ENCODE measurements at regions not wholly inside any gene's neighbourhood (a gene's known extent, or its start where the extent isn't known, plus 50 kb on each side); places are given as distances from the start of the nearest gene placed in this dataset.

GRCh38 chr18:55841314-55841713 lies 253.3 kb upstream of the TCF4 start:
- Mint-ChIP-seq H3K4me3 (no peak overlapping the region), H3K36me3 (peaks cover 3% of the 10 kb centered on the region), H3K4me1 (peaks cover 13% of the 10 kb centered on the region), H3K27ac (no peak overlapping the region), H3K27me3 (ENCODE audit: low read depth) (no peaks in the 10 kb centered on the region), H3K9me3 (peaks cover 25% of the 10 kb centered on the region)
- no peak for DNase-seq (ENCODE audit: low spot score in 2 of 2, unreplicated experiment in 2 of 2)
- TF ChIP-seq, protein P1, sequence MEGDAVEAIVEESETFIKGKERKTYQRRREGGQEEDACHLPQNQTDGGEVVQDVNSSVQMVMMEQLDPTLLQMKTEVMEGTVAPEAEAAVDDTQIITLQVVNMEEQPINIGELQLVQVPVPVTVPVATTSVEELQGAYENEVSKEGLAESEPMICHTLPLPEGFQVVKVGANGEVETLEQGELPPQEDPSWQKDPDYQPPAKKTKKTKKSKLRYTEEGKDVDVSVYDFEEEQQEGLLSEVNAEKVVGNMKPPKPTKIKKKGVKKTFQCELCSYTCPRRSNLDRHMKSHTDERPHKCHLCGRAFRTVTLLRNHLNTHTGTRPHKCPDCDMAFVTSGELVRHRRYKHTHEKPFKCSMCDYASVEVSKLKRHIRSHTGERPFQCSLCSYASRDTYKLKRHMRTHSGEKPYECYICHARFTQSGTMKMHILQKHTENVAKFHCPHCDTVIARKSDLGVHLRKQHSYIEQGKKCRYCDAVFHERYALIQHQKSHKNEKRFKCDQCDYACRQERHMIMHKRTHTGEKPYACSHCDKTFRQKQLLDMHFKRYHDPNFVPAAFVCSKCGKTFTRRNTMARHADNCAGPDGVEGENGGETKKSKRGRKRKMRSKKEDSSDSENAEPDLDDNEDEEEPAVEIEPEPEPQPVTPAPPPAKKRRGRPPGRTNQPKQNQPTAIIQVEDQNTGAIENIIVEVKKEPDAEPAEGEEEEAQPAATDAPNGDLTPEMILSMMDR (IDR thresholded peaks at IDR 0.05; ENCODE audit: unreplicated experiment) = no peak

DNA sequence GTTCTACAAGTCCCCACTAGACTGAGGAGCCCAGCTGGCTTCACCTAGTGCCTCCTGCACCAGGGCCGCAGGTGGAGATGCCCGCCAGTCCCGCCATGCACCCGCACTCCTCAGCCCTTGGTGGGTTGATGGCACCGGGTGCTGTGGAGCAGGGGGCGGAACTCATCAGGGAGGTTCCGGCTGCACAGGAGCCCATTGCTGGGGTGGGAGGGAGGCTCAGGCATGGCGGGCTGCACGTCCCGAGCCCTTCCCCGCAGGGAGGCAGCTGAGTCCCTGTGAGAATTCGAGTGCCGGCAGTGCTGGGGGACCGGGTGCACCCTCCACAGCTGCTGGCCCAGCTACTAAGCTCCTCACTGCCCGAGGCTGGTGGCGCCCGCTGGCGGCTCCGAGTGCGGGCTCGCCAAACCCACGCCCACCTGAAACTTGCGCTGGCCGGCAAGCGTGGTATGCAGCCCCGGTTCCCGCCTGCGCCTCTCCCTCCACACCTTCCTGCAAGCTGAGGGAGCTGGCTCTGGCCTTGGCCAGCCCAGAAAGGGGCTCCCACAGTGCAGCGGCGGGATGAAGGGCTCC lies 252.7 kb upstream of the TCF4 start:
- Mint-ChIP-seq H3K27me3 (ENCODE audit: low read depth) (no peaks in the 10 kb centered on the region), H3K36me3 (peaks cover 3% of the 10 kb centered on the region), H3K4me1 (peaks cover 13% of the 10 kb centered on the region), H3K9me3 (peaks cover 21% of the 10 kb centered on the region), H3K4me3 (no peak overlapping the region), H3K27ac (no peak overlapping the region)
- TF ChIP-seq, protein P1 (IDR thresholded peaks at IDR 0.05; ENCODE audit: unreplicated experiment) = no peak
- DNase-seq (ENCODE audit: low spot score in 2 of 2, unreplicated experiment in 2 of 2) = no peak

DNA sequence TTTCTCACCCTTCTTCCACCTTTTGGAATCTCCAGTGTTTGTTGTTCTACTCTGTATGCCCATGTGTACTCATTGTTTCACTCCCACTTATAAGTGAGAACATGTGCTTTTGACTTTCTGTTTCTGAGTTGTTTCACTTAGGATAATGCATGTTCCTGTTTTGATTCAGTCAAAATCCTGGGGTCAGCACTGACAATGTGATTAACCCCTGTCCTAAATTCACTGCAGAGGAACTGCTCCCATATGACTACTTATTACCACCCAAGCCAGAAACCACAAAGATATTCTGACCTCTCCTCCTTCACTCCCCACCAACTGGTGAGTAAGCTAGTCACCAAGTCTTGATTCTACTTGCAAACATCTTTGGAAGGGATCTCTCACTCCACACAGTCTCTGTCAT lies 251.4 kb upstream of the TCF4 start:
- H3K4me1 Mint-ChIP-seq = peaks cover 6% of the 10 kb centered on the region
- DNase-seq (ENCODE audit: low spot score in 2 of 2, unreplicated experiment in 2 of 2) = no peak
- peaks cover 3% of the 10 kb centered on the region for H3K36me3 Mint-ChIP-seq
- H3K9me3 Mint-ChIP-seq = peaks cover 24% of the 10 kb centered on the region
- TF ChIP-seq, protein P1 (IDR thresholded peaks at IDR 0.05; ENCODE audit: unreplicated experiment) = no peak
- no peak overlapping the region for H3K27ac Mint-ChIP-seq
- no peaks in the 10 kb centered on the region for H3K27me3 Mint-ChIP-seq (ENCODE audit: low read depth)
- no peak overlapping the region for H3K4me3 Mint-ChIP-seq

GRCh38 chr18:55838841-55839240 lies 250.8 kb upstream of the TCF4 start:
- DNase-seq (ENCODE audit: low spot score in 2 of 2, unreplicated experiment in 2 of 2) = no peak
- Mint-ChIP-seq H3K4me3 (no peak overlapping the region), H3K27me3 (ENCODE audit: low read depth) (no peaks in the 10 kb centered on the region), H3K4me1 (peaks cover 1% of the 10 kb centered on the region), H3K36me3 (peaks cover 3% of the 10 kb centered on the region), H3K9me3 (peaks cover 26% of the 10 kb centered on the region), H3K27ac (no peak overlapping the region)
- TF ChIP-seq, protein P1 (IDR thresholded peaks at IDR 0.05; ENCODE audit: unreplicated experiment) = no peak

GRCh38 chr18:55838319-55838718 lies 250.3 kb upstream of the TCF4 start:
- Mint-ChIP-seq H3K27me3 (ENCODE audit: low read depth) (no peaks in the 10 kb centered on the region), H3K4me1 (no peaks in the 10 kb centered on the region), H3K9me3 (peaks cover 31% of the 10 kb centered on the region), H3K27ac (no peak overlapping the region), H3K4me3 (no peak overlapping the region), H3K36me3 (peaks cover 3% of the 10 kb centered on the region)
- DNase-seq (ENCODE audit: low spot score in 2 of 2, unreplicated experiment in 2 of 2) = no peak
- TF ChIP-seq, protein P1 (IDR thresholded peaks at IDR 0.05; ENCODE audit: unreplicated experiment) = no peak

DNA sequence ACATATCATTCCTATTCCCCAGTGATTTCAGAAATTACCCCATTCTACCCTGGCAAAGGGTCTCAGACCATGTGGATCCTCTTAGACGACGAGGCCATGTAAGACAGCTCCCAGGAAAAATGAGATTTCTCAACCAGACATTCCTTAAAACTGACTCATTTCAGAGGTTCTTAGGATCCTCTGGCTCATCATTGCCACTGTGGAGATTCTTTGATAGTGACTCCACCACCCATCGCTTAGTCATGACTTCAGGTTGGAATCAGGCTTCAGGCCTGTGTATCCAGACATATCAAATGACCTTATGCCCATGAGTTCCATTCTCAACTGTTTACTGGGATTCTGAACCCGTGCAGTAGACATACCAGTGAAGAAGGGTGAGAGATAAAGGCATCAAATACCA lies 245.6 kb upstream of the TCF4 start:
- Mint-ChIP-seq H3K4me3 (no peak overlapping the region), H3K4me1 (no peaks in the 10 kb centered on the region), H3K27ac (no peak overlapping the region), H3K27me3 (ENCODE audit: low read depth) (no peaks in the 10 kb centered on the region), H3K9me3 (peaks cover 13% of the 10 kb centered on the region), H3K36me3 (no peaks in the 10 kb centered on the region)
- TF ChIP-seq, protein P1 (IDR thresholded peaks at IDR 0.05; ENCODE audit: unreplicated experiment) = no peak
- no peak for DNase-seq (ENCODE audit: low spot score in 2 of 2, unreplicated experiment in 2 of 2)
